ENCODE measurements at regions not wholly inside any gene's neighbourhood (a gene's known extent, or its start where the extent isn't known, plus 50 kb on each side); places are given as distances from the start of the nearest gene placed in this dataset.

DNA sequence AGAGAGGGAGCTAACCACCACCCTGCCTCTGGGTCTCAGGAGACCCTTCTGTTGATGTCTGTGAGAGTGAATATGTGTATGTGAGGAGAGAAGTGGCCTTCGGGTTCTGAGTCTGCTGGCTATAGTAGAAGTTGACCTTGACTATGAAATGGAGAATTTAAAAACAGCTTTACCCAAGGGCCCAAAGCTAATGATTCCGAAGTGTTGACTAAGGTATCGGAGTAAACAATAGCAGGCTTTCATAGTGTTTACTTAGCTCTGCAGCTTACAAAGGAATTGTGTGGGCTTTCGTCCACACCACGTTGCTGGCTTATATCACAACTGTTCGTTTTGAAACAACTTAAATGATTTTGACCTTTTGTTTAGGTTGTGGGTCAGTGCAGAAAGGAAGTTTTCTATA is 126.5 kb upstream of the JAG1 start:
- intact Hi-C loops (cut with micrococcal nuclease; ENCODE audit: unreplicated experiment) = no loop called here
- POLR2A ChIA-PET = interaction anchor here (0.6 to 0.7 kb wide), 2 partner anchors 87 to 128 kb away, joined by 3 read pairs; no protein-coding TSS in a partner anchor
- TF ChIP-seq RARA (CRISPR knock-in tag; IDR thresholded peaks at IDR 0.05) (peak; percentile 87), EP300 (IDR thresholded peaks at IDR 0.05; ENCODE audit: low read depth in 2 of 2, low read length in 2 of 2) (peak in 1 of 2 experiments; percentile 69; a peak in 1 of 4 replicates), EP300 (CRISPR knock-in tag; IDR thresholded peaks at IDR 0.05; ENCODE audit: borderline replicate concordance) (peak; percentile 50; the same call in 1 of the 2 replicates), FOXA1 (IDR thresholded peaks at IDR 0.05) (peak; percentile 85), FOXA1 (CRISPR knock-in tag; IDR thresholded peaks at IDR 0.05) (peak; percentile 85), ZFAT (CRISPR knock-in tag; conservative IDR thresholded peaks at IDR 0.05) (no peak), ZFP90 (CRISPR knock-in tag; IDR thresholded peaks at IDR 0.05; ENCODE audit: borderline replicate concordance) (no peak), ZNF260 (CRISPR knock-in tag; IDR thresholded peaks at IDR 0.05; ENCODE audit: borderline replicate concordance, low read depth) (no peak), PPARG (CRISPR knock-in tag; conservative IDR thresholded peaks at IDR 0.05) (no peak), SMARCE1 (IDR thresholded peaks at IDR 0.05; ENCODE audit: borderline replicate concordance) (no peak), PHF5A (CRISPR knock-in tag; IDR thresholded peaks at IDR 0.05; ENCODE audit: low read depth, unreplicated experiment) (no peak)
- TF ChIP-seq, protein P1, sequence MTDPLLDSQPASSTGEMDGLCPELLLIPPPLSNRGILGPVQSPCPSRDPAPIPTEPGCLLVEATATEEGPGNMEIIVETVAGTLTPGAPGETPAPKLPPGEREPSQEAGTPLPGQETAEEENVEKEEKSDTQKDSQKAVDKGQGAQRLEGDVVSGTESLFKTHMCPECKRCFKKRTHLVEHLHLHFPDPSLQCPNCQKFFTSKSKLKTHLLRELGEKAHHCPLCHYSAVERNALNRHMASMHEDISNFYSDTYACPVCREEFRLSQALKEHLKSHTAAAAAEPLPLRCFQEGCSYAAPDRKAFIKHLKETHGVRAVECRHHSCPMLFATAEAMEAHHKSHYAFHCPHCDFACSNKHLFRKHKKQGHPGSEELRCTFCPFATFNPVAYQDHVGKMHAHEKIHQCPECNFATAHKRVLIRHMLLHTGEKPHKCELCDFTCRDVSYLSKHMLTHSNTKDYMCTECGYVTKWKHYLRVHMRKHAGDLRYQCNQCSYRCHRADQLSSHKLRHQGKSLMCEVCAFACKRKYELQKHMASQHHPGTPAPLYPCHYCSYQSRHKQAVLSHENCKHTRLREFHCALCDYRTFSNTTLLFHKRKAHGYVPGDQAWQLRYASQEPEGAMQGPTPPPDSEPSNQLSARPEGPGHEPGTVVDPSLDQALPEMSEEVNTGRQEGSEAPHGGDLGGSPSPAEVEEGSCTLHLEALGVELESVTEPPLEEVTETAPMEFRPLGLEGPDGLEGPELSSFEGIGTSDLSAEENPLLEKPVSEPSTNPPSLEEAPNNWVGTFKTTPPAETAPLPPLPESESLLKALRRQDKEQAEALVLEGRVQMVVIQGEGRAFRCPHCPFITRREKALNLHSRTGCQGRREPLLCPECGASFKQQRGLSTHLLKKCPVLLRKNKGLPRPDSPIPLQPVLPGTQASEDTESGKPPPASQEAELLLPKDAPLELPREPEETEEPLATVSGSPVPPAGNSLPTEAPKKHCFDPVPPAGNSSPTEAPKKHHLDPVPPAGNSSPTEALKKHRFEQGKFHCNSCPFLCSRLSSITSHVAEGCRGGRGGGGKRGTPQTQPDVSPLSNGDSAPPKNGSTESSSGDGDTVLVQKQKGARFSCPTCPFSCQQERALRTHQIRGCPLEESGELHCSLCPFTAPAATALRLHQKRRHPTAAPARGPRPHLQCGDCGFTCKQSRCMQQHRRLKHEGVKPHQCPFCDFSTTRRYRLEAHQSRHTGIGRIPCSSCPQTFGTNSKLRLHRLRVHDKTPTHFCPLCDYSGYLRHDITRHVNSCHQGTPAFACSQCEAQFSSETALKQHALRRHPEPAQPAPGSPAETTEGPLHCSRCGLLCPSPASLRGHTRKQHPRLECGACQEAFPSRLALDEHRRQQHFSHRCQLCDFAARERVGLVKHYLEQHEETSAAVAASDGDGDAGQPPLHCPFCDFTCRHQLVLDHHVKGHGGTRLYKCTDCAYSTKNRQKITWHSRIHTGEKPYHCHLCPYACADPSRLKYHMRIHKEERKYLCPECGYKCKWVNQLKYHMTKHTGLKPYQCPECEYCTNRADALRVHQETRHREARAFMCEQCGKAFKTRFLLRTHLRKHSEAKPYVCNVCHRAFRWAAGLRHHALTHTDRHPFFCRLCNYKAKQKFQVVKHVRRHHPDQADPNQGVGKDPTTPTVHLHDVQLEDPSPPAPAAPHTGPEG (CRISPR knock-in tag; IDR thresholded peaks at IDR 0.05) = no peak
- TF ChIP-seq, protein P2, sequence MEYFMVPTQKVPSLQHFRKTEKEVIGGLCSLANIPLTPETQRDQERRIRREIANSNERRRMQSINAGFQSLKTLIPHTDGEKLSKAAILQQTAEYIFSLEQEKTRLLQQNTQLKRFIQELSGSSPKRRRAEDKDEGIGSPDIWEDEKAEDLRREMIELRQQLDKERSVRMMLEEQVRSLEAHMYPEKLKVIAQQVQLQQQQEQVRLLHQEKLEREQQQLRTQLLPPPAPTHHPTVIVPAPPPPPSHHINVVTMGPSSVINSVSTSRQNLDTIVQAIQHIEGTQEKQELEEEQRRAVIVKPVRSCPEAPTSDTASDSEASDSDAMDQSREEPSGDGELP (IDR thresholded peaks at IDR 0.05; ENCODE audit: borderline replicate concordance, low read depth) = no peak
- TF ChIP-seq, protein P3, sequence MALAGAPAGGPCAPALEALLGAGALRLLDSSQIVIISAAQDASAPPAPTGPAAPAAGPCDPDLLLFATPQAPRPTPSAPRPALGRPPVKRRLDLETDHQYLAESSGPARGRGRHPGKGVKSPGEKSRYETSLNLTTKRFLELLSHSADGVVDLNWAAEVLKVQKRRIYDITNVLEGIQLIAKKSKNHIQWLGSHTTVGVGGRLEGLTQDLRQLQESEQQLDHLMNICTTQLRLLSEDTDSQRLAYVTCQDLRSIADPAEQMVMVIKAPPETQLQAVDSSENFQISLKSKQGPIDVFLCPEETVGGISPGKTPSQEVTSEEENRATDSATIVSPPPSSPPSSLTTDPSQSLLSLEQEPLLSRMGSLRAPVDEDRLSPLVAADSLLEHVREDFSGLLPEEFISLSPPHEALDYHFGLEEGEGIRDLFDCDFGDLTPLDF (CRISPR knock-in tag; IDR thresholded peaks at IDR 0.05) = no peak

More for the DNA sequence above, 126.5 kb upstream of the JAG1 start:
- FAIRE-seq (no peak), DNase-seq (ENCODE audit: low spot score) (peak; percentile 62), ATAC-seq (peak; percentile 91)
- Histone ChIP-seq H2AFZ (ENCODE audit: low read length) (no peak overlapping the region), H3K79me2 (ENCODE audit: insufficient read depth, low read length) (no peaks in the 10 kb centered on the region), H3K9me3 (ENCODE audit: low read length) (no peaks in the 10 kb centered on the region), H3K4me1 (ENCODE audit: insufficient read depth, low read length) (peaks cover 11% of the 10 kb centered on the region), H3K4me3 (replicated peaks in 1 of 3; ENCODE audit: insufficient read depth in 1 of 3, low read depth in 2 of 3, low read length in 3 of 3) (no peak overlapping the region), H3K27ac (ENCODE audit: extremely low read length, insufficient read depth, low read length) (no peak overlapping the region), H3K36me3 (replicated peaks in 1 of 2; ENCODE audit: control insufficient read depth in 1 of 2, insufficient read depth in 2 of 2, low read length in 2 of 2) (no peaks in the 10 kb centered on the region), H3K9ac (ENCODE audit: insufficient read depth, low read depth, low read length) (no peak overlapping the region), H3K4me2 (ENCODE audit: low read depth, low read length) (no peak overlapping the region), H4K20me1 (ENCODE audit: insufficient read depth, low read length) (no peaks in the 10 kb centered on the region), H3K27me3 (ENCODE audit: control insufficient read depth in 1 of 2, insufficient read depth in 2 of 2, low read length in 2 of 2) (peaks cover 1 to 20% of the 10 kb centered on the region in 2 experiments; a peak in 4 of 5 replicates)
- in situ Hi-C loops (cut with HindIII; ENCODE audit: extremely low pct_ligation_motif_present, low pct_unique_long_range_greater_than_20kb) = no loop called here
- no TSS peak for BruUV-seq (replicated peaks)
- 2% methylated on average over 6 of the region's 6 CpGs for WGBS (ENCODE audit: low lambda C conversion rate)
- CTCF ChIA-PET (ENCODE audit: low intra/inter-chr PET ratio, low total read pairs) = no interaction called here
